Neural progenitor cell (in vitro differentiated cells): ENCODE measurements at regions not wholly inside any gene's neighbourhood (a gene's known extent, or its start where the extent isn't known, plus 50 kb on each side); places are given as distances from the start of the nearest gene placed in this dataset.
A peak's percentile ranks its signal among the peaks of the same experiment; 100 is the strongest.

Experiments
- DNase-seq: peaks from one replicate; pipeline ENCODE4 v3.0.0-alpha.2; 2016; ENCODE audit warnings: low spot score
- H2AFZ ChIP-seq: fragments of 200-600 bp; sonication (generic); replicated peaks from 2 replicates; pipeline ENCODE4 v1.6.1; 2016; ENCODE audit warnings: antibody characterized with exemption
- H3F3A ChIP-seq: fragments of 200-600 bp; sonication (generic); 2 replicates; pipeline ENCODE4 v1.6.1; 2016; ENCODE audit warnings: antibody characterized with exemption, low read depth
- H3K27ac ChIP-seq: fragments of 200-600 bp; sonication (generic); 2 replicates; pipeline ENCODE4 v1.5.1; 2016; ENCODE audit warnings: mild to moderate bottlenecking
- H3K27me3 ChIP-seq: fragments of 200-600 bp; sonication (generic); 2 replicates; pipeline ENCODE4 v1.6.1; 2016; ENCODE audit warnings: mild to moderate bottlenecking, moderate library complexity
- H3K36me3 ChIP-seq: fragments of 200-600 bp; sonication (generic); 2 replicates; pipeline ENCODE4 v1.5.1; 2016
- H3K4me1 ChIP-seq: fragments of 200-600 bp; sonication (generic); 2 replicates; pipeline ENCODE4 v1.6.1; 2016; ENCODE audit warnings: mixed run types
- H3K4me2 ChIP-seq: fragments of 200-600 bp; sonication (generic); 2 replicates; pipeline ENCODE4 v1.6.1; 2016
- H3K4me3 ChIP-seq: fragments of 200-600 bp; sonication (generic); 2 replicates; pipeline ENCODE4 v1.5.1; 2016
- H3K79me2 ChIP-seq: fragments of 200-600 bp; sonication (generic); 2 replicates; pipeline ENCODE4 v1.6.1; 2016; ENCODE audit warnings: low read depth
- H3K9ac ChIP-seq: fragments of 200-600 bp; sonication (generic); 2 replicates; pipeline ENCODE4 v1.6.1; 2016
- H3K9me3 ChIP-seq: fragments of 200-600 bp; sonication (generic); 2 replicates; pipeline ENCODE4 v1.5.1; 2016; ENCODE audit warnings: low read depth
- H4K20me1 ChIP-seq: fragments of 200-600 bp; sonication (generic); 2 replicates; pipeline ENCODE4 v1.6.1; 2016; ENCODE audit warnings: low read depth
- H3K27ac Mint-ChIP-seq: 3 replicates; pipeline ENCODE4 v1.8.0; 2021; ENCODE audit warnings: mixed read lengths
- H3K27me3 Mint-ChIP-seq: 2 replicates; pipeline ENCODE4 v1.8.0; 2022; ENCODE audit warnings: low read depth, mild to moderate bottlenecking, inconsistent platforms, moderate library complexity, mixed read lengths; ENCODE audit not compliant: insufficient read depth
- H3K36me3 Mint-ChIP-seq: 3 replicates; pipeline ENCODE4 v1.8.0; 2021; ENCODE audit warnings: mixed read lengths
- H3K4me1 Mint-ChIP-seq: 3 replicates; pipeline ENCODE4 v1.8.0; 2021; ENCODE audit warnings: mixed read lengths
- H3K4me3 Mint-ChIP-seq: 3 replicates; pipeline ENCODE4 v1.8.0; 2021; ENCODE audit warnings: mild to moderate bottlenecking, moderate library complexity, mixed read lengths
- H3K9me3 Mint-ChIP-seq: 3 replicates; pipeline ENCODE4 v1.8.0; 2020; ENCODE audit warnings: mixed read lengths
- CTCF ChIP-seq: fragments of 200-600 bp; sonication (generic); IDR thresholded peaks from 2 replicates; pipeline ENCODE4 v1.5.1; 2017; ENCODE audit warnings: antibody characterized with exemption, mild to moderate bottlenecking
- EZH2 ChIP-seq: fragments of 200-600 bp; sonication (generic); IDR thresholded peaks from 2 replicates; pipeline ENCODE4 v1.6.1; 2017; ENCODE audit warnings: antibody characterized with exemption, mild to moderate bottlenecking, moderate library complexity
- EZH2phosphoT487 ChIP-seq: fragments of 200-600 bp; sonication (generic); IDR thresholded peaks from 2 replicates; pipeline ENCODE4 v1.6.1; 2017; ENCODE audit warnings: antibody characterized with exemption

GRCh38 chr5:112616812-112617547, 120.7 kb upstream of the APC start:
- H2AFZ ChIP-seq = no peak overlapping the region
- H3K79me2 ChIP-seq = no peaks in the 10 kb centered on the region
- Mint-ChIP-seq H3K27me3 (no peaks in the 10 kb centered on the region), H3K9me3 (no peaks in the 10 kb centered on the region), H3K4me1 (no peaks in the 10 kb centered on the region), H3K4me3 (no peak overlapping the region), H3K27ac (no peak overlapping the region), H3K36me3 (no peaks in the 10 kb centered on the region)
- H3K9me3 ChIP-seq = no peaks in the 10 kb centered on the region
- no peak for TF ChIP-seq CTCF
- TF ChIP-seq EZH2phosphoT487 = no peak
- H3K27ac ChIP-seq = no peak overlapping the region
- H3K4me3 ChIP-seq = no peak overlapping the region
- no peaks in the 10 kb centered on the region for H3K4me1 ChIP-seq
- no peak overlapping the region for H3K9ac ChIP-seq
- H3K4me2 ChIP-seq = no peak overlapping the region
- H3K27me3 ChIP-seq = no peaks in the 10 kb centered on the region
- no peaks in the 10 kb centered on the region for H3K36me3 ChIP-seq
- no peaks in the 10 kb centered on the region for H3F3A ChIP-seq
- no peak for DNase-seq
- H4K20me1 ChIP-seq = no peaks in the 10 kb centered on the region

- Histone ChIP-seq H2AFZ (peak overlapping the region; percentile 11), H3F3A (peaks cover 17% of the 10 kb centered on the region), H3K9ac (no peak overlapping the region), H3K27me3 (no peaks in the 10 kb centered on the region), H3K4me1 (peaks cover 15% of the 10 kb centered on the region), H3K36me3 (no peaks in the 10 kb centered on the region), H4K20me1 (no peaks in the 10 kb centered on the region), H3K27ac (no peak overlapping the region), H3K9me3 (no peaks in the 10 kb centered on the region), H3K4me3 (no peak overlapping the region), H3K4me2 (no peak overlapping the region), H3K79me2 (no peaks in the 10 kb centered on the region)
- TF ChIP-seq CTCF = no peak
- TF ChIP-seq EZH2 = no peak
- TF ChIP-seq EZH2phosphoT487 = no peak
- H3K4me1 Mint-ChIP-seq = peaks cover 55% of the 10 kb centered on the region
- no peaks in the 10 kb centered on the region for H3K9me3 Mint-ChIP-seq
- H3K27me3 Mint-ChIP-seq = peaks cover 2% of the 10 kb centered on the region
- no peak overlapping the region for H3K4me3 Mint-ChIP-seq
- DNase-seq = no peak
- H3K27ac Mint-ChIP-seq = peak overlapping the region; percentile 65
- no peaks in the 10 kb centered on the region for H3K36me3 Mint-ChIP-seq
Measured at GRCh38 chr5:112625246-112625645, 112.4 kb upstream of the APC start.

GRCh38 chr5:112625689-112626438, 111.8 kb upstream of the APC start:
- no peaks in the 10 kb centered on the region for H3K27me3 ChIP-seq
- peaks cover 15% of the 10 kb centered on the region for H3K4me1 ChIP-seq
- no peaks in the 10 kb centered on the region for H3K9me3 ChIP-seq
- H3K27me3 Mint-ChIP-seq = peaks cover 2% of the 10 kb centered on the region
- TF ChIP-seq CTCF (no peak), EZH2 (no peak), EZH2phosphoT487 (no peak)
- H3K9me3 Mint-ChIP-seq = no peaks in the 10 kb centered on the region
- H3K4me2 ChIP-seq = no peak overlapping the region
- no peaks in the 10 kb centered on the region for H4K20me1 ChIP-seq
- H3K36me3 ChIP-seq = no peaks in the 10 kb centered on the region
- no peaks in the 10 kb centered on the region for H3K36me3 Mint-ChIP-seq
- no peak overlapping the region for H3K4me3 ChIP-seq
- DNase-seq = no peak
- H3K4me1 Mint-ChIP-seq = peaks cover 60% of the 10 kb centered on the region
- peaks cover 17% of the 10 kb centered on the region for H3F3A ChIP-seq
- H3K27ac Mint-ChIP-seq = peak overlapping the region; percentile 0
- no peaks in the 10 kb centered on the region for H3K79me2 ChIP-seq
- no peak overlapping the region for H3K27ac ChIP-seq
- no peak overlapping the region for H2AFZ ChIP-seq
- no peak overlapping the region for H3K9ac ChIP-seq
- no peak overlapping the region for H3K4me3 Mint-ChIP-seq
